Mucosa of rectum (tissue), 2 donors: ENCODE measurements at regions not wholly inside any gene's neighbourhood (a gene's known extent, or its start where the extent isn't known, plus 50 kb on each side); places are given as distances from the start of the nearest gene placed in this dataset.

Experiments used
- H3K27ac ChIP-seq, 2 donors: one replicate each; pipeline ENCODE4 v1.7.0; 2013; ENCODE audit warnings: inconsistent platforms in 2 of 2, low read depth in 2 of 2, low read length in 2 of 2
- H3K27me3 ChIP-seq, 2 donors: one replicate each; pipeline ENCODE4 v1.7.0; 2013; ENCODE audit warnings: low read length in 2 of 2; ENCODE audit not compliant: control insufficient read depth in 2 of 2, insufficient read depth in 2 of 2
- H3K36me3 ChIP-seq, 2 donors: one replicate each; pipeline ENCODE4 v1.7.0; 2013; ENCODE audit warnings: low read length in 2 of 2; ENCODE audit not compliant: control insufficient read depth in 2 of 2, insufficient read depth in 2 of 2
- H3K4me1 ChIP-seq, 2 donors: one replicate each; pipeline ENCODE4 v1.7.0; 2013; ENCODE audit warnings: low read length in 2 of 2, mild to moderate bottlenecking in 1 of 2; ENCODE audit not compliant: control insufficient read depth in 2 of 2, insufficient read depth in 2 of 2
- H3K4me3 ChIP-seq, 2 donors: one replicate each; pipeline ENCODE4 v1.7.0; 2013; ENCODE audit warnings: low read length in 2 of 2
- H3K9ac ChIP-seq, 2 donors: one replicate each; pipeline ENCODE4 v1.7.0; 2013; ENCODE audit warnings: low read length in 2 of 2, low read depth in 1 of 2, mild to moderate bottlenecking in 1 of 2
- H3K9me3 ChIP-seq, 2 donors: one replicate each; pipeline ENCODE4 v1.7.0; 2013; ENCODE audit warnings: low read length in 2 of 2; ENCODE audit not compliant: control insufficient read depth in 2 of 2
- donor health status: healthy.
- donor health status: Normal muscosa, but diverticular disease.

- H3K4me3 ChIP-seq, result peak overlapping the region in 1 of 2 donors; percentile 1
- H3K27ac ChIP-seq, result peak overlapping the region; percentile 88 to 91
- peak overlapping the region; percentile 45 to 48 for H3K9ac ChIP-seq
- no peaks in the 10 kb centered on the region for H3K27me3 ChIP-seq
- peaks cover 0 to 7% of the 10 kb centered on the region in 2 donors for H3K36me3 ChIP-seq
- peaks cover 33 to 36% of the 10 kb centered on the region in 2 donors for H3K4me1 ChIP-seq
- no peaks in the 10 kb centered on the region for H3K9me3 ChIP-seq
These were observed 75.4 kb upstream of the NPAS1 start for GRCh38 chr19:46944123-46944748.

DNA sequence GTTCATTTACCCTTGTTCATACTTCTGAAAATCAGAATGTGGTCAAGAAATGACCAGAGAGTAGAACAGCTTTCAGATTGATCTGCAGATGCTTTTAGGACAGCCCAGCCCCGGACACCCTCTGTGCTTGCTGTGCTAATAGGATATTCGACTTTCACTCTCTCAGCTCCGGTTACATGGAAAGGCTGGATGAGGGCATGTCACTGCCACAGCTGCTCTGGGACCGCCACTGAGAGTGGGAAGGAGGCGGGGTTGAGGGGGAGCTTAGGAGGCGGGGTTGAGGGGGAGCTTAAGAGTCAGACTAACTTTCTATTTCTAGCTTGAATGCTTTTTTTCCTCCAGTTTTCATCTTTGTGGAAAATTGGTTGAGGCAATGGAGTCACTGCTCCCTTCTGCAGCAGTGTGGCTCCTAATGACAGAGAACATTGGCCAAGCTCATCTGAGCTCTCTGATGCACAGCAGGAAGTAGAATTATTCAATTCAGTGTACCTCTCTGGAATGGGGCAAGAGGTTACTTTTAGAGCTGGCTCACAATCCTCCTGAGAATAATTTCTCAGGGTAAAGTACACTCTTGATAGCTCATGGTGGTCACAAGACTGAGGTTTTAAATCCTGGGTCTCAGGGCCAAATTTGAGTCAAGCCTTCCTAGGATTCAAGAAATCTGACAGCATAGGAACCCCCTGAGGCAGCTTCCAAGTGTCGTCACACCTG, 74.6 kb upstream of the NPAS1 start:
- H3K27ac ChIP-seq, result peak overlapping the region; percentile 88 to 91
- H3K4me1 ChIP-seq, result peaks cover 33 to 40% of the 10 kb centered on the region in 2 donors
- H3K27me3 ChIP-seq, result no peaks in the 10 kb centered on the region
- H3K9me3 ChIP-seq, result no peaks in the 10 kb centered on the region
- H3K4me3 ChIP-seq, result peak overlapping the region in 1 of 2 donors; percentile 1
- H3K36me3 ChIP-seq, result peaks cover 0 to 7% of the 10 kb centered on the region in 2 donors
- peak overlapping the region; percentile 45 to 48 for H3K9ac ChIP-seq

GRCh38 chr19:46945694-46946489, 73.7 kb upstream of the NPAS1 start:
- Histone ChIP-seq H3K27me3 (no peaks in the 10 kb centered on the region), H3K4me3 (peak overlapping the region in 1 of 2 donors; percentile 15), H3K4me1 (peaks cover 40 to 48% of the 10 kb centered on the region in 2 donors), H3K27ac (peak overlapping the region; percentile 88 to 91), H3K9me3 (no peaks in the 10 kb centered on the region), H3K9ac (peak overlapping the region; percentile 42 to 45), H3K36me3 (peaks cover 0 to 7% of the 10 kb centered on the region in 2 donors)

- Histone ChIP-seq H3K4me3 (peak overlapping the region in 1 of 2 donors; percentile 15), H3K4me1 (peaks cover 45 to 51% of the 10 kb centered on the region in 2 donors), H3K9ac (no peak overlapping the region), H3K36me3 (peaks cover 0 to 7% of the 10 kb centered on the region in 2 donors), H3K27ac (peak overlapping the region; percentile 88 to 91), H3K9me3 (no peaks in the 10 kb centered on the region), H3K27me3 (no peaks in the 10 kb centered on the region)
These were observed 72.9 kb upstream of the NPAS1 start for GRCh38 chr19:46946611-46947238.

DNA sequence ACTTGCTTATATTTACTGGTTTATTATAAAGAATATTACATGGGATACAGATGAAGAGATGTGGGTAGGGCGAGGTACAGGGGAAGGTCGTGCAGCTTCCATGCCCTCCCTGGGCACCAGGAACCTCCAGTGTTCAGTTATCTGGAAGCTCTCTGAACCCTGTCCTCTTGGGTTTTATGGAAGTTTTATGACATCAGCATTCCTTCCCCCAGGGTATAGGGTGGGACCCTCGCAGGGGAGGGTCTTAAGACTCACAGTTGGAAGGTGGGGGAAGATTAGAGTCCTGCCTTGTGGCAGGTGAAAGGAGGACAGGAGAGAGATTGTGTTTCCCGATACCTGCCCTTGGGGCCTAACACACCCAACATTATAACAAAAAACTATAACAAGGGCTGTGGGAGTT, 71.8 kb upstream of the NPAS1 start:
- H3K27ac ChIP-seq, result peak overlapping the region; percentile 28 to 91
- H3K9ac ChIP-seq, result no peak overlapping the region
- no peaks in the 10 kb centered on the region for H3K27me3 ChIP-seq
- H3K4me3 ChIP-seq, result no peak overlapping the region
- H3K36me3 ChIP-seq, result peaks cover 0 to 12% of the 10 kb centered on the region in 2 donors
- no peaks in the 10 kb centered on the region for H3K9me3 ChIP-seq
- peaks cover 52 to 57% of the 10 kb centered on the region in 2 donors for H3K4me1 ChIP-seq

- Histone ChIP-seq H3K27ac (peak overlapping the region; percentile 82 to 88), H3K27me3 (no peaks in the 10 kb centered on the region), H3K9ac (peak overlapping the region; percentile 34 to 58), H3K36me3 (peaks cover 0 to 5% of the 10 kb centered on the region in 2 donors), H3K4me3 (peak overlapping the region in 1 of 2 donors; percentile 17), H3K9me3 (no peaks in the 10 kb centered on the region), H3K4me1 (peaks cover 48 to 61% of the 10 kb centered on the region in 2 donors)
These were observed 69.0 kb upstream of the NPAS1 start for GRCh38 chr19:46950526-46951170.

DNA sequence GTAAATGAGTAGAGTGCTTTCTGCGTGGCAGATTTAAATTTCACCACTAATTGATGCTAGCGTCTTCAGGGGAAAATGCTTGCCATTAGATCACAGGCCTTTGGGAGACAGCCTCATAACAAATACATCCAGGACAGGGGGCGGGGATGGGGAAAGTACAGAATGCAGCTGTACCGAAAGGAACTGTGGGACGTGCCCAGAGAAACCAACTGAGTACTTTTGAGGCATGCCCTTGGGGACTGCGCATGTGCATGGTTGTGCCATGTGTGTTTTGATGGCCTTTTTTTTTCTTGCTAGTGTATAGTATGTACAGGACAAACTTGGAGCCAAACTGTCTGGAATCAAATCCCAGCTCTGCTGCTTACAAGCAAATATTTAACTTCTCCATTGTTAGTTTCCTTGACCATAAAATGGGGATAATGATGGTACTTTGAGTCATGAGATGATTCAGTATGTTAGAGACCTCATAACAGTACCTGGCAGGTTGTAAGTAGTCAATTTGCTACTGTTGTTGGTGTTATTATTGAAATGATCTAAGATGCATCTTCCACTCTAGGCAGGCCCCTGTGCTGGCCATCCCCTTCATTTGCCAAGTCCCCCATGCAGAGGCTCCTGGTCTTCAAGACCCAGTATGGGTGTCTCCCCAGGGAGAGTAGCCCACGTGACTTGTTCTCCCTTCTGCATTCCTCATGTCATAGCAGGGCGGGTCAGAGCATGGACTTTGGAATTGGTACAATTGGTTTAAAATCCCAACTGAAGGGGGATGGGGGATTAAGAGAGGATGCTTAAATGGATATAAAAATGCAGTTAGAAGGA, 68.3 kb upstream of the NPAS1 start:
- Histone ChIP-seq H3K4me1 (peaks cover 45 to 54% of the 10 kb centered on the region in 2 donors), H3K27ac (peak overlapping the region; percentile 82 to 88), H3K9me3 (no peaks in the 10 kb centered on the region), H3K9ac (peak overlapping the region; percentile 34 to 58), H3K4me3 (peak overlapping the region; percentile 8 to 17), H3K27me3 (no peaks in the 10 kb centered on the region), H3K36me3 (peaks cover 0 to 5% of the 10 kb centered on the region in 2 donors)

- Histone ChIP-seq H3K27ac (no peak overlapping the region), H3K4me1 (peaks cover 35 to 41% of the 10 kb centered on the region in 2 donors), H3K9me3 (no peaks in the 10 kb centered on the region), H3K27me3 (no peaks in the 10 kb centered on the region), H3K36me3 (peaks cover 0 to 5% of the 10 kb centered on the region in 2 donors), H3K4me3 (no peak overlapping the region), H3K9ac (no peak overlapping the region)
These were observed 66.8 kb upstream of the NPAS1 start for GRCh38 chr19:46952874-46953273.
